Thyroid gland (tissue), 4 donors: ENCODE measurements at regions not wholly inside any gene's neighbourhood (a gene's known extent, or its start where the extent isn't known, plus 50 kb on each side); places are given as distances from the start of the nearest gene placed in this dataset.

Experiments
- DNase-seq, 2 donors: peaks; one replicate each; pipeline ENCODE4 v3.0.0-alpha.2; 2019
- H3K27ac ChIP-seq, 3 donors: fragments of 200-600 bp; sonication (generic); 1 replicate in 2 of 3; 2 replicates in 1 of 3; pipeline ENCODE4 v1.5.1; 2016 to 2019; ENCODE audit warnings: mild to moderate bottlenecking in 1 of 3, moderate library complexity in 1 of 3
- H3K27me3 ChIP-seq: fragments of 200-600 bp; sonication (generic); one replicate; pipeline ENCODE4 v1.5.1; 2019
- H3K36me3 ChIP-seq, 2 donors: fragments of 200-600 bp; sonication (generic); one replicate each; pipeline ENCODE4 v1.5.1; 2016 to 2019
- H3K4me1 ChIP-seq, 2 donors: fragments of 200-600 bp; sonication (generic); one replicate each; pipeline ENCODE4 v1.5.1; 2017 to 2019
- H3K4me3 ChIP-seq, 3 donors: fragments of 200-600 bp; sonication (generic); replicated peaks in 1 of 3; 1 replicate in 2 of 3; 2 replicates in 1 of 3; pipeline ENCODE4 v1.5.1; 2016; ENCODE audit warnings: mild to moderate bottlenecking in 1 of 3
- H3K9me3 ChIP-seq: fragments of 200-600 bp; sonication (generic); one replicate; pipeline ENCODE4 v1.5.1; 2017
- POLR2A ChIP-seq, 2 donors: fragments of 450-650 bp; IDR thresholded peaks; one replicate each; pipeline ENCODE4 v1.6.1; 2017; ENCODE audit warnings: antibody characterized with exemption in 2 of 2, mild to moderate bottlenecking in 2 of 2, moderate library complexity in 1 of 2
- WGBS, 2 donors: methylation state at CpG; one replicate each; pipeline ENCODE4 v1.1.5; 2017; 5-methylcytosine and 5-hydroxymethylcytosine counted together
- intact Hi-C: fragments of 100-400 bp; cut with DNase I; formaldehyde crosslinking; loops from one replicate; pipeline ENCODE4 v1.15.1; 2023
- TF ChIP-seq, protein P1 (sequence below), 6 experiments: fragments of 200-600 bp in 3 of 6; fragments of 450-650 bp in 3 of 6; sonication (generic) in 3 of 6; IDR thresholded peaks; one replicate each; pipeline ENCODE4 v1.5.1; 2016 to 2019; ENCODE audit warnings: antibody characterized with exemption in 6 of 6, mild to moderate bottlenecking in 2 of 6, inconsistent platforms in 1 of 6, moderate library complexity in 1 of 6

DNA sequence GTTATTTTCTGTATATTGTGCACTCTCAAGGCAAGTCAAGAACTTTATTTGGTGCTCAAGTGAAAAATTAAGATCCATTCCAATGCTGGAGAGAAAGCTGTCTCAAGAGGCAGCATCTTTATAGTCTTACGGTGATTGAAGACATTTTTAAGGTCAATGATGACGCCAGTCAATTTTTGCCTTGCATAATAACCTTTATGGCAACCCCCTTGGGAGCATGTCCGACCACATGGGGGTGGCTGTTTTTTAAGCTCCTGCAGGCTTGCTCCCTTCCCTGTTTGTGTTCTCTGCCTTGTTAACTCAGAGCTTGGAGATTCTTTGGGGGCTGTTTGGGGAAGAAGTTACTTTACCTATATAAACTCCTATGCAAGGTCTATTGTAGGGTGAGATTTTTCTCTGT, 109.6 kb upstream of the FERMT1 start:
- no peaks in the 10 kb centered on the region for H3K27me3 ChIP-seq
- 78 to 93% methylated on average over 3 of the region's 3 CpGs for WGBS, 2 donors
- TF ChIP-seq POLR2A (IDR thresholded peaks at IDR 0.05), result no peak
- TF ChIP-seq, protein P1, sequence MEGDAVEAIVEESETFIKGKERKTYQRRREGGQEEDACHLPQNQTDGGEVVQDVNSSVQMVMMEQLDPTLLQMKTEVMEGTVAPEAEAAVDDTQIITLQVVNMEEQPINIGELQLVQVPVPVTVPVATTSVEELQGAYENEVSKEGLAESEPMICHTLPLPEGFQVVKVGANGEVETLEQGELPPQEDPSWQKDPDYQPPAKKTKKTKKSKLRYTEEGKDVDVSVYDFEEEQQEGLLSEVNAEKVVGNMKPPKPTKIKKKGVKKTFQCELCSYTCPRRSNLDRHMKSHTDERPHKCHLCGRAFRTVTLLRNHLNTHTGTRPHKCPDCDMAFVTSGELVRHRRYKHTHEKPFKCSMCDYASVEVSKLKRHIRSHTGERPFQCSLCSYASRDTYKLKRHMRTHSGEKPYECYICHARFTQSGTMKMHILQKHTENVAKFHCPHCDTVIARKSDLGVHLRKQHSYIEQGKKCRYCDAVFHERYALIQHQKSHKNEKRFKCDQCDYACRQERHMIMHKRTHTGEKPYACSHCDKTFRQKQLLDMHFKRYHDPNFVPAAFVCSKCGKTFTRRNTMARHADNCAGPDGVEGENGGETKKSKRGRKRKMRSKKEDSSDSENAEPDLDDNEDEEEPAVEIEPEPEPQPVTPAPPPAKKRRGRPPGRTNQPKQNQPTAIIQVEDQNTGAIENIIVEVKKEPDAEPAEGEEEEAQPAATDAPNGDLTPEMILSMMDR (IDR thresholded peaks at IDR 0.05), result no peak
- intact Hi-C loops, result no loop called here
- H3K4me1 ChIP-seq, result no peaks in the 10 kb centered on the region
- no peak overlapping the region for H3K27ac ChIP-seq
- no peak overlapping the region for H3K4me3 ChIP-seq
- H3K9me3 ChIP-seq, result no peaks in the 10 kb centered on the region
- no peak for DNase-seq
- H3K36me3 ChIP-seq, result no peaks in the 10 kb centered on the region

DNA sequence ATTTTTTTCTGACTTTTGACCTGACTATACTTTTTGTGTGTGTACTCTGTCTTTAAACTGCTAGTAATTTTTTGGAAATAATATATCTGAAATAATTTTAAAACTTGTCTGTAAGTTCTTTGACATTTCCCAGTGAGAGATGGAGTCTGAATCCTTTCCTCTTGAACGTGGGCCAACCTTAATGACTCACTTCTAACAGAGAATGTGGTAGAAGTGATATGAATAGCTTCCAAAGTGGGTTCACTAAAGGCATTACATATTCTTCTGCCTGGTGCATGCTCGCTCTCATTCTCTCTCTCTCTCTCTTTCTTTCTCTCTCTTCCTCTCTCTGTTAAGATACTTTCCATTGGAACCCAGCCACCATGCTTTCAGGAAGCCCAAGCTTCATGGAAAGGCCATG, 108.7 kb upstream of the FERMT1 start:
- H3K4me3 ChIP-seq, result no peak overlapping the region
- intact Hi-C loops, result no loop called here
- no peaks in the 10 kb centered on the region for H3K36me3 ChIP-seq
- no peaks in the 10 kb centered on the region for H3K27me3 ChIP-seq
- WGBS, 2 donors, result 42 to 52% methylated on average over 2 of the region's 2 CpGs
- TF ChIP-seq, protein P1 (IDR thresholded peaks at IDR 0.05), result no peak
- TF ChIP-seq POLR2A (IDR thresholded peaks at IDR 0.05), result no peak
- no peak overlapping the region for H3K27ac ChIP-seq
- H3K9me3 ChIP-seq, result no peaks in the 10 kb centered on the region
- no peak for DNase-seq
- no peaks in the 10 kb centered on the region for H3K4me1 ChIP-seq

DNA sequence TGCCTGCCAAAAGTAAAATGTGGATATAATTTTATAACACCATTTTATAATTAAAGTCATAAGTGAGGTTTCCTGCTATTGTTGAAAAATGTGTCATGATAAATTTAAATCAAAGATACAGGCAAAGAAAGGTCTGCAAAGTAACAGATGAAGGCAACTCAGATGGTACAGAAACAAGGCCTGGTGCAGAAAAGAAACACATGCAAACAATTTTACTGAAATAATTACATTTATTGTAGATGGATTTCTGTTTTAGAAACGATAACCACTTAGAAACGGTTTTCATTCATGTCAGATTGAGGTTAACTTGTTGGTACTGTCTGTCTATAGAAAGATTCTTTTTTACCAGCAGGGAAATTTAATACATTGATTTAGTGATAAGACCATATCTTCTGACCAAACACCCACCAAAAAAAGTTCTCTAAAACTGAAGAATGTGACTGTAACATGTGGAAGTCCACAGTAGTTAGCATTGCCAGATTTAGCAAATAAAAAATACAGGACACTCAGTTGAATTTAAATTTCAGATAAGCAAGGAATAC, 105.5 kb upstream of the FERMT1 start:
- no peak for DNase-seq
- no peak overlapping the region for H3K27ac ChIP-seq
- 68 to 81% methylated on average over 2 of the region's 2 CpGs for WGBS, 2 donors
- TF ChIP-seq, protein P1 (IDR thresholded peaks at IDR 0.05), result no peak
- no peak for TF ChIP-seq POLR2A (IDR thresholded peaks at IDR 0.05)
- H3K4me3 ChIP-seq, result no peak overlapping the region
- H3K9me3 ChIP-seq, result no peaks in the 10 kb centered on the region
- H3K4me1 ChIP-seq, result no peaks in the 10 kb centered on the region
- H3K36me3 ChIP-seq, result no peaks in the 10 kb centered on the region
- no peaks in the 10 kb centered on the region for H3K27me3 ChIP-seq
- intact Hi-C loops, result no loop called here

DNA sequence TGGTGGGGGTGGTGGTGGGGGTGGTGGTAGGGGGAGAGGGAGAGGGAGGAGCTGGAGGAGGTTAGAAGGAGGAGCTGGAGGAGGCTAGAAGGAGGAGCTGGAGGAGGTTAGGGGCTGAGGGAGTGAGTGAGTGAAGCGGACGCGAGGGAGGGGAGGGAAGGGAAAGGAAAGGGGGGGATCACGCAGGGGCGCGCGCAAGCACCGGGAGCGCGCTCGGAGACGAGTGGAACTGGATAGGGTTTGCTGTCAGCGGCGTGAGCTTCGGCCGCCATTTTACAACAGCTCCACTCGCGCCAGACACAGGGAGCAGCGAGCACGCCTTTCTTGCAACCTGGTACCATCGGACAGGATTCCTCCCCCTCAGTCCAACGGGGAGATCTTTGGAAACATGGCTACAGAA, 90.5 kb upstream of the FERMT1 start:
- Histone ChIP-seq H3K9me3 (no peaks in the 10 kb centered on the region), H3K27ac (no peak overlapping the region), H3K4me1 (no peaks in the 10 kb centered on the region), H3K4me3 (no peak overlapping the region), H3K27me3 (no peaks in the 10 kb centered on the region), H3K36me3 (no peaks in the 10 kb centered on the region)
- intact Hi-C loops, result no loop called here
- DNase-seq, result no peak
- TF ChIP-seq, protein P1 (IDR thresholded peaks at IDR 0.05), result no peak
- TF ChIP-seq POLR2A (IDR thresholded peaks at IDR 0.05), result no peak
- 95 to 96% methylated on average over 22 of the region's 22 CpGs for WGBS, 2 donors

DNA sequence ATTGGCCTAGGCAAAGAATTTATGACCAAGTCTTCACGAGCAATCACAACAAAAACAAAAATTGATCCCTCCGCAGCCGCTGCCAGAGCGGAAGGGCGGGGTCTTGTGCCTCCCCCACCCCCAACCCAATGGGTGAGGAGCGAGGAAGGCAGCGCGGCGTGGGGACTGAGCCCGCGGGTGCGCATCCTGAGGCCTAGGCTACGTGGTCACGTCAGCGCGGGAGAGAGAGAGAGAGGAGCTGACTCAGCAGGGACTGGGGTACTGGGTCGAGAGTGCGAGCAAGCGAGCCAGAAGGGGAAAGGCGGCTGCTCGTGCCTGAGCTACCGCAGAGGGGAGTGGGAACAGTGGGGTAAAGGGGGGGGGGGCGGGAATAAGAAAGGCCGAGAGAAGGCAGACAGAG, 90.1 kb upstream of the FERMT1 start:
- WGBS, 2 donors, result 89 to 95% methylated on average over 24 of the region's 24 CpGs

More for the DNA sequence above, 90.1 kb upstream of the FERMT1 start:
- H3K4me1 ChIP-seq, result no peaks in the 10 kb centered on the region
- H3K36me3 ChIP-seq, result no peaks in the 10 kb centered on the region
- intact Hi-C loops, result no loop called here
- no peak overlapping the region for H3K27ac ChIP-seq
- no peak overlapping the region for H3K4me3 ChIP-seq
- no peaks in the 10 kb centered on the region for H3K27me3 ChIP-seq
- no peaks in the 10 kb centered on the region for H3K9me3 ChIP-seq
- TF ChIP-seq, protein P1 (IDR thresholded peaks at IDR 0.05), result no peak
- no peak for TF ChIP-seq POLR2A (IDR thresholded peaks at IDR 0.05)
- DNase-seq, result no peak
